SK-N-SH (cell line): ENCODE measurements at regions not wholly inside any gene's neighbourhood (a gene's known extent, or its start where the extent isn't known, plus 50 kb on each side); places are given as distances from the start of the nearest gene placed in this dataset.
A peak's percentile ranks its signal among the peaks of the same experiment; 100 is the strongest.

Experiments used
- CTCF ChIA-PET: fragments of 300-600, 350-600 bp; formaldehyde crosslinking; extraction: SDS; loops from one replicate; lab custom pipeline; 2021; lab: Yijun Ruan, JAX
- POLR2A ChIA-PET: fragments of 350-600 bp; sonication (Branson Sonifier 250); formaldehyde crosslinking; extraction: SDS; loops from one replicate; lab custom pipeline; 2020; ENCODE audit warnings: antibody characterized with exemption, inconsistent platforms; lab: Yijun Ruan, JAX
- DNase-seq: peaks from one replicate; pipeline ENCODE4 v3.0.0; 2012
- H2AFZ ChIP-seq: fragments of 200-600 bp; sonication (generic); 2 replicates; pipeline ENCODE4 v1.8.1; 2016; ENCODE audit warnings: antibody characterized with exemption, mild to moderate bottlenecking, low read depth
- H3F3A ChIP-seq: fragments of 200-600 bp; sonication (generic); replicated peaks from 2 replicates; pipeline ENCODE3; 2016; ENCODE audit warnings: antibody characterized with exemption, mild to moderate bottlenecking; ENCODE audit not compliant: insufficient read depth
- H3K27ac ChIP-seq, 2 experiments: fragments of 200-500 bp in 1 of 2; fragments of 200-600 bp in 1 of 2; sonication (Bioruptor generic) in 1 of 2; sonication (generic), shearing (Covaris generic) in 1 of 2; 2 replicates each; pipeline versions ENCODE4 v1.5.1 to v1.6.1; 2014 to 2016; ENCODE audit warnings: low read depth in 2 of 2, inconsistent platforms in 1 of 2, low read length in 1 of 2, mild to moderate bottlenecking in 1 of 2, mixed read lengths in 1 of 2
- H3K27me3 ChIP-seq: fragments of 200-600 bp; sonication (generic), shearing (Covaris generic); 2 replicates; pipeline ENCODE4 v1.6.1; 2016; ENCODE audit warnings: mixed run types; ENCODE audit not compliant: insufficient read depth
- H3K36me3 ChIP-seq, 2 experiments: fragments of 200-500 bp in 1 of 2; fragments of 200-600 bp in 1 of 2; sonication (Bioruptor generic) in 1 of 2; sonication (generic) in 1 of 2; replicated peaks in 1 of 2; 2 replicates each; pipeline versions ENCODE3 to v1.5.1; 2014 to 2016; ENCODE audit warnings: low read length in 1 of 2, mild to moderate bottlenecking in 1 of 2; ENCODE audit not compliant: insufficient read depth in 2 of 2, control insufficient read depth in 1 of 2
- H3K4me1 ChIP-seq, 2 experiments: fragments of 200-500 bp in 1 of 2; fragments of 200-600 bp in 1 of 2; sonication (Bioruptor generic) in 1 of 2; sonication (generic), shearing (Covaris generic) in 1 of 2; 2 replicates each; pipeline versions ENCODE4 v1.5.1 to v1.6.1; 2014 to 2016; ENCODE audit warnings: low read depth in 1 of 2, low read length in 1 of 2, mixed run types in 1 of 2; ENCODE audit not compliant: insufficient read depth in 2 of 2, control insufficient read depth in 1 of 2
- H3K4me2 ChIP-seq: fragments of 200-600 bp; sonication (generic), shearing (Covaris generic); 2 replicates; pipeline ENCODE4 v1.6.1; 2017; ENCODE audit warnings: mixed run types
- H3K4me3 ChIP-seq, 2 experiments: fragments of 200-500 bp in 1 of 2; fragments of 200-600 bp in 1 of 2; sonication (Bioruptor generic) in 1 of 2; sonication (generic), shearing (Covaris generic) in 1 of 2; 2 replicates each; pipeline versions ENCODE4 v1.5.1 to v1.8.1; 2014 to 2016; ENCODE audit warnings: low read depth in 2 of 2, inconsistent platforms in 1 of 2, low read length in 1 of 2, mild to moderate bottlenecking in 1 of 2, mixed read lengths in 1 of 2, moderate library complexity in 1 of 2
- H3K79me2 ChIP-seq: fragments of 200-600 bp; sonication (generic); 2 replicates; pipeline ENCODE4 v1.8.1; 2017; ENCODE audit warnings: mild to moderate bottlenecking; ENCODE audit not compliant: insufficient read depth
- H3K9ac ChIP-seq: fragments of 200-600 bp; sonication (generic); 2 replicates; pipeline ENCODE4 v1.6.1; 2017; ENCODE audit warnings: mixed run types
- H3K9me2 ChIP-seq: fragments of 200-600 bp; sonication (generic); 2 replicates; pipeline ENCODE4 v1.6.1; 2017; ENCODE audit warnings: mixed run types
- H3K9me3 ChIP-seq: fragments of 200-600 bp; sonication (generic); 2 replicates; pipeline ENCODE4 v1.6.1; 2017; ENCODE audit warnings: mixed run types, mild to moderate bottlenecking, moderate library complexity
- H4K20me1 ChIP-seq: fragments of 200-600 bp; sonication (generic); 2 replicates; pipeline ENCODE4 v1.6.1; 2017; ENCODE audit warnings: mild to moderate bottlenecking, mixed run types; ENCODE audit not compliant: insufficient read depth
- CTCF ChIP-seq: fragments of 200-600 bp; sonication (generic); IDR thresholded peaks from 2 replicates; pipeline ENCODE4 v1.6.1; 2017; ENCODE audit warnings: antibody characterized with exemption, mild to moderate bottlenecking, moderate library complexity
- ELF1 ChIP-seq: IDR thresholded peaks from 2 replicates; pipeline ENCODE4 v1.4.0; 2012
- FOSL2 ChIP-seq: IDR thresholded peaks from 2 replicates; pipeline ENCODE4 v1.4.0; 2012; ENCODE audit warnings: low read depth, mild to moderate bottlenecking, moderate library complexity, borderline replicate concordance
- FOXJ3 ChIP-seq: sonication (generic); formaldehyde crosslinking; IDR thresholded peaks from 2 replicates; pipeline ENCODE4 v1.5.1; 2020; ENCODE audit warnings: mild to moderate bottlenecking, missing genetic modification reagents
- JUND ChIP-seq: IDR thresholded peaks from 2 replicates; pipeline ENCODE4 v1.4.0; 2012
- NFIC ChIP-seq: IDR thresholded peaks from 2 replicates; pipeline ENCODE4 v1.4.0; 2012; ENCODE audit warnings: borderline replicate concordance
- NRF1 ChIP-seq: IDR thresholded peaks from 2 replicates; pipeline ENCODE4 v1.6.1; 2012; ENCODE audit warnings: low read depth, mild to moderate bottlenecking, low read length
- RAD21 ChIP-seq: IDR thresholded peaks from 2 replicates; pipeline ENCODE4 v1.6.1; 2012; ENCODE audit warnings: mild to moderate bottlenecking, low read length
- REST ChIP-seq: IDR thresholded peaks from 2 replicates; pipeline ENCODE4 v1.6.1; 2012; ENCODE audit warnings: mild to moderate bottlenecking, low read depth, low read length, moderate library complexity
- RFX5 ChIP-seq: IDR thresholded peaks from 2 replicates; pipeline ENCODE4 v1.6.1; 2012; ENCODE audit warnings: mild to moderate bottlenecking, improper control_type of control experiment, low read length
- SIN3A ChIP-seq: IDR thresholded peaks from 2 replicates; pipeline ENCODE4 v1.6.1; 2012; ENCODE audit warnings: low read depth, mild to moderate bottlenecking, low read length, moderate library complexity, borderline replicate concordance
- SMC3 ChIP-seq: IDR thresholded peaks from 2 replicates; pipeline ENCODE4 v1.6.1; 2012; ENCODE audit warnings: low read depth, low read length, improper control_type of control experiment
- TEAD4 ChIP-seq: IDR thresholded peaks from 2 replicates; pipeline ENCODE4 v1.4.0; 2012; ENCODE audit warnings: mild to moderate bottlenecking, borderline replicate concordance; ENCODE audit not compliant: insufficient read depth
- USF1 ChIP-seq: IDR thresholded peaks from 2 replicates; pipeline ENCODE4 v1.4.0; 2012; ENCODE audit warnings: low read depth, borderline replicate concordance
- YY1 ChIP-seq: IDR thresholded peaks from 2 replicates; pipeline ENCODE4 v1.4.0; 2012; ENCODE audit warnings: low read depth, mild to moderate bottlenecking
- ZBTB33 ChIP-seq: IDR thresholded peaks from 2 replicates; pipeline ENCODE4 v1.4.0; 2012; ENCODE audit warnings: low read depth, borderline replicate concordance
- WGBS: methylation state at CpG from one replicate; pipeline ENCODE4 v1.1.6; 2017; ENCODE audit warnings: low lambda C conversion rate; 5-methylcytosine and 5-hydroxymethylcytosine counted together

- CTCF ChIA-PET: interaction anchor here (0.6 to 1.0 kb wide), 5 partner anchors 11 to 97 kb away, joined by 3 to 5 read pairs (median 3); no protein-coding TSS in a partner anchor
- POLR2A ChIA-PET: no interaction called here
These were observed 83.7 kb upstream of the DBX1 start for GRCh38 chr11:20243974-20244373.

GRCh38 chr11:20238712-20239111 lies 78.4 kb upstream of the DBX1 start:
- H3K79me2 ChIP-seq: no peaks in the 10 kb centered on the region
- 18% methylated on average over 2 of the region's 2 CpGs for WGBS
- H2AFZ ChIP-seq: no peak overlapping the region
- no peak overlapping the region for H3K9ac ChIP-seq
- no peaks in the 10 kb centered on the region for H3F3A ChIP-seq
- no peaks in the 10 kb centered on the region for H3K9me2 ChIP-seq
- H3K36me3 ChIP-seq: no peaks in the 10 kb centered on the region
- ChIA-PET CTCF (no interaction called here), POLR2A (no interaction called here)
- no peaks in the 10 kb centered on the region for H4K20me1 ChIP-seq
- no peak for DNase-seq
- no peak overlapping the region for H3K27ac ChIP-seq
- H3K27me3 ChIP-seq: no peaks in the 10 kb centered on the region
- no peak overlapping the region for H3K4me2 ChIP-seq
- H3K4me3 ChIP-seq: no peak overlapping the region
- no peaks in the 10 kb centered on the region for H3K4me1 ChIP-seq
- H3K9me3 ChIP-seq: no peaks in the 10 kb centered on the region
- TF ChIP-seq FOXJ3 (CRISPR knock-in tag) (no peak), JUND (no peak), YY1 (no peak), CTCF (no peak), RFX5 (no peak), NRF1 (no peak), REST (no peak), USF1 (no peak), ELF1 (no peak), SIN3A (no peak), TEAD4 (no peak), ZBTB33 (no peak)

More at GRCh38 chr11:20243974-20244373, 83.7 kb upstream of the DBX1 start:
- H3K27ac ChIP-seq: no peak overlapping the region
- WGBS: 76% methylated on average over 3 of the region's 3 CpGs
- H3K9me3 ChIP-seq: no peaks in the 10 kb centered on the region
- no peaks in the 10 kb centered on the region for H3K79me2 ChIP-seq
- H3K9me2 ChIP-seq: no peaks in the 10 kb centered on the region
- no peak overlapping the region for H3K9ac ChIP-seq
- no peak overlapping the region for H2AFZ ChIP-seq
- H3K27me3 ChIP-seq: no peaks in the 10 kb centered on the region
- no peak overlapping the region for H3K4me3 ChIP-seq
- H3K4me1 ChIP-seq: no peaks in the 10 kb centered on the region
- H3K36me3 ChIP-seq: no peaks in the 10 kb centered on the region
- no peak overlapping the region for H3K4me2 ChIP-seq
- TF ChIP-seq RAD21 (peak; percentile 45), SMC3 (peak; percentile 12; the same call in 1 of the 2 replicates), FOSL2 (no peak), CTCF (peak; percentile 50), NFIC (no peak)
- H4K20me1 ChIP-seq: no peaks in the 10 kb centered on the region
- no peak for DNase-seq
- H3F3A ChIP-seq: no peaks in the 10 kb centered on the region
